ENCODE measurements at regions not wholly inside any gene's neighbourhood (a gene's known extent, or its start where the extent isn't known, plus 50 kb on each side); places are given as distances from the start of the nearest gene placed in this dataset.

DNA sequence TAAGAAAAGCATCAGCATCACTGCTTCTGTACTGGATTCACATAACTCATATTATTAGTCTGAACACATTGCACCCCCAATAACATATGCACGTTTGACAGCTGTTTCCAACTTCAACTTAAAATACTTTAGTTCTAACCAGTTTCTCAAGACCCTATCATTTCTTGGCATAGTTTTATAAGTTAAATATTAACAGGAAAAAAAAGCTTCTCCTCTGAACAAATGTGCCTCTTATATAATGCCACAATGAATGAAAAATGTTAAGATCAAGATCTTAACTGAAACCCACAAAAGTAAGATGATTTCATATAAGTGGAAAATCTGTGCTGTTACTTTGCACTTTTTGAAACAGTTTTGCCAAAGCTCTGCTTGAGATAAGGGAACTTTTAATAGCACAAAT is 652.8 kb upstream of the FAM241A start:
- DNase-seq (ENCODE audit: low spot score), result no peak

DNA sequence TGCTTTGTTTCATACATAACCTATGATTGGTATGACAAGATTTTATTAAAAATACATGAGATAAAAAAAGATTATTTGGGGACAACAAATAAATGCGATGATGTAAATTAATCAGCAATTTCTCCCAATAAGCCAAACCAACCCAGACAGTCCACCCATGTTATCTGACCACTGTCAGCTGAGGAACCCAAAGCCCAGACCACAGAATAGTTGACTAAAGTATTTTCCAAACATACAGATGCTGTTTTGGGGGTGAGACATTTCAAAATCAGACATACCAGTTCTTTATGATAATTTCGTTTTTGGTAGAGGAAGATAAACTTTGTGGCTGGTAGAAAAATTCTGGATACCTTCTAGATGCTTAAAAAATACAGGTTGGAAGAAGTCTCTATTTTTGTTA is 650.8 kb upstream of the FAM241A start:
- DNase-seq (ENCODE audit: low spot score), result no peak

DNA sequence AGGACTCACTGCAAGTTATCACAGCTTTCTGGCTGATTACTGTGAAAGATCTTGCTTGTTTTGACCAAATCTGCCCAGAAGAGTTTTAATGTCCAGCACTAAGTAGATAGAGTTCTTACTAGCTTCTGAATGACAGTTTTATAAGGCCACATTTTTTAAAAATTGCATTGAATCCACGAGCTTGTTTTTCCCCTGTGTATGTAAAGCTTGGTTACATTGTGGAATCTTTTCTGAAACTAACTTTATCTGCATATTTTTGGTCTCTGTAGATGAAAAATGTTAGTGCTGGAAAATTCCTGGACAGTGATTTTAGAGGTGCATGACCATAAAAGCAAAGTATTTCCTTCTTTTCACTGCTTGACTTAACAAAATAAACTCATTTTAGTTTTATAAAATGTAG is 650.3 kb upstream of the FAM241A start:
- DNase-seq (ENCODE audit: low spot score), result no peak

DNA sequence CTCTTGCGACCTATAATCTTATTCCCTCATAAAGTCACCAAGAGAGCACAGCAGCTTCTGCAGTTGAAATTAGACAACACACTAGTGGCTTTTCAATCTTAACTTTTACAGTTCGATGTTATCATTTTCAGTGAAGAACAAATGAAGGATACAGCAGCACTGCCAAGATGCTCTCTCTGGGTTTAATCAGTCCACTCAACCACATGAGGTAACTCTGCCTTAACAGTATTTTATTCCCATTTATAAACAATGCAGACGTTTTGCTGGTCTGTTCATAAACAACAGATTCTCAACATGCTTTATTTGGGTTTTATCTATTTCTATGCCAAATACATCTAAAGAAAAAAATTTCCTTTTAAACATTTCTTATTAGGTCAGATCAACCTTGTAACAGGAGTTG is 646.0 kb upstream of the FAM241A start:
- no peak for DNase-seq (ENCODE audit: low spot score)

DNA sequence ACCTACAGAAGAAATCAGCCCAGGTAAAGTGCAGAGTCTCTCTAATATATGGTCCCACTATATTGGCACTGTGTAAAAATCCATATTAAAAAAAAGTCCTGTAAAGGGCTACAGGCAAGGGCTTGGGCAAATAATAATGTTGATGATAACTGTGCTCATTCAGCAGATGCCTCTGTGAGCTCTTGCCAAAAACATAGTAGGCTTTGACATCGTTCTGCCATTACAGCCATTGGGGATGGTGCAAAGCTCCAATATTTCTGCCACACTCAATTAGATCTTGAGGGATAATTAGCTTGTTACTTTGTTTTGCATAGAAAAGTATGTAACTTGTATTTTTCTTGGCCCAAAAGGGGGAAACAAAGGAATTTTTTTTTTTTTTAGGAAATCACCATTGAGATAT is 645.5 kb upstream of the FAM241A start:
- no peak for DNase-seq (ENCODE audit: low spot score)

DNA sequence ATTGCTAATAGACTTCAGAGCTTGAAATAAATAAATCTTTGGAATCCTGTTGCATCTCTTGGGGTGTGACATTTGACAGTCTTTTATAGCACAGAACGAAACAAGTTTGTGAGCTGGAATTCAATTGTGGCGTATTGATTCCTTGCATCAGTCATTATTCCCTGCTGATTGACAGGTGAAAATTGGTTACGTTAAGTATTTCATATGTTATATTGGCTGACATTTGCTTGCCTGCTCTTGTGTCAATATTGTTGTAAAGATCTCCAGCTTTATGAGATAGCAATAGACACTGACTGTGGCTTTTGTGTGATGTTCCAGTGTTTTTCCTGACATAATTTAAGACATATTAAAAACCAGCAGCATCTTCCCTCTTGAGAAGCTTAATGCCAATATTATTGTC is 644.4 kb upstream of the FAM241A start:
- no peak for DNase-seq (ENCODE audit: low spot score)

DNA sequence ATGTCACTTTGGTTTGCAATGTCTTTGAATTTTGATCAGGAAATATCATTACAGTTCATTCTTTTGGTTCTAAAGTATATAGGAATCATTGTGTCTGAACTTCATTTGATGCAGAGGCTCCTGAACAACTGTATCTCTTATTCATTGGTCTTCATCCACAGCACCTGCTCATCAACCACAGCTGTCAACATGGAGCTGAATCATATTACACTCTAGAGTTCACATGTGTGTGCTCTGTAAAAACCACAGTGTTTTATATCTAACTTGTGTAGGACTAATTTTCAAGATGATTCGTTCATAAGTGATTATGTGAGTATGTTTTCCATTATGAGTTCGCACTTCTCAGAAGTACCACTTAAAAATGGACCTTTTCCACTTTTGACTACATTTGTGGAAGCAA is 643.3 kb upstream of the FAM241A start:
- DNase-seq (ENCODE audit: low spot score), result no peak

DNA sequence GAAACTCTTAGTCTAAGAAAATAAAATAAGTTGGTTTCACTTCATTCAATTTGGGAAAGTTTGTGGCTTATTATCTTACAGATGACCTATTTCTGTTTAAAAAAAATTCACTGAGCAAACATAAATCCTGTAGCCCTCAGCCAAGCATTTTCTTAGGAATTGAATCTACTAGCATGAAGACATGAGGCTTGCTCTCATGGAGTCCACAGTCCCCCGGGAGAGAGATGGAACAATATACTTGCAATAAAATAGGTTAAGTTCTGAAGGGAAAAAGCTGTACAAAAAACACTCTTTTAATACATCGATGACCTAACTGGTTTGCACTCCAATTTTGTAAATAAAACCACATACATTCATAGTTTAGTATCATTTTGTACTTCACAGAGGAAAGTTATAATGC is 642.6 kb upstream of the FAM241A start:
- no peak for DNase-seq (ENCODE audit: low spot score)

DNA sequence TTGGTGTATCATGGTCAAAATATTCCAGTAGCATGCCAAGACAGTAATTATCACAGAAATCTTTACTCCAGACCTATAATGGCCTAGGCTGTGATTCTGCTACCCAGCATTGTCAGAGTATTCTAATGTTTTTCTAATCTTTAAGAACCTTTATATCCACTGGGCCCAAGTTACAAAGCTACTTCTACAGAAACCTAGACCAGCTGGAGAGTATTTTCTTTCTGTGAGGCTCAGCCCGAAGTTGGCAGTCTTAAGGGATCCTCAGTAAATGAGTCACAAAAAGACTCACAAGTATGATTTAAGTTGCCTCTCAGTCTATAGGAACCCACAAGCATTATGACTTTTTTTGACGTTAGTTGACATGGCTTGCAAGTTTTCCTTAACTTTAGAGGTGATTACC is 638.5 kb upstream of the FAM241A start:
- no peak for DNase-seq (ENCODE audit: low spot score)

DNA sequence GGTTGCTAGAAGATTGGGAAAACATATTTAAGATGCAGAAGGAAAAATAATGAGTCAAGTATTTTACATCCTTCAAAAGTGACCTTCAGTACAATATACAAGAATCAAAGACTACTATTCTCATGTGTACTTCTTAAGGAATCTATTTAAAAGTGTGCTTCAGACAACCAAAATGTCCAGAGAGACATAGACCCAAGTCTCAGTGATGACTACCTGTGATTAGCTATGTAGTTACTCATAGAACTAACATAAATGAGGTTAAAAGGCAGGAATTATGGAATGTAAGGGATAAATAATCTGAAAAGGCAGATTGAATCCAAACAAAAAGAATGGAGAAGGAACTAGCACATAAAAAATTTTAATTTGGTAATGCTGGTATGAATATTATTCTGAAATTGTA is 634.7 kb upstream of the FAM241A start:
- DNase-seq (ENCODE audit: low spot score), result no peak

DNA sequence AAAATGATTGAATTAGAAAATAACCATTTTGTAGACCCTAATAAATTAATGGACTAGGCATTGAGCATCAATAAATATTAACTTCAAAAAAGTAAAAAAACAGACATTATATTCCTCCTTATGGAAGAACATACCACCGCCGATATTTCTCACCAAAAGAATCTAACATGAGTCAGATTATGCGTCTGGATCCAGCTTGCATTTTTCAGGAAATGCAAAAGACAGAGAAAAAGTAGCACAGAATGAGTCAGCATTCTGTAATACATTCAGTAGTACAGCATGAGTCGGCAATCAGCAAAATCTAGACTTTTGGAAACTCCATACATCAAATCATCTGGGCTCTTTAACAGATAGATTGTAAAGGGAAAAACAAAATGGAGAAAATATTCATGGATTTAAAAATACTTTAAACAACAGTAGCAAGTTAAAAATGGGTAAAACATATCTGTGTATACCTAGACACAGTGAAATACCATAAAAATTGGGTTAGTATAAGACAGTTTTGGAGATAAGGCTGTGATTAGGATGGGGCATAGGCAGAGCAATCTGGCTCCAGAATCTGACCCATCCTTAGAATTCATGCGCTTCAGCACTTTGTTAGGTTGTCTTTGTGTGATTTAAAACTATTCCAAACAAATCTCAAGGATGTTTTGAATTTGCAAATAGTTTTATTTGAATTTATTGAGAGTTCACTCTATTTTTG is 633.0 kb upstream of the FAM241A start:
- no peak for DNase-seq (ENCODE audit: low spot score)

DNA sequence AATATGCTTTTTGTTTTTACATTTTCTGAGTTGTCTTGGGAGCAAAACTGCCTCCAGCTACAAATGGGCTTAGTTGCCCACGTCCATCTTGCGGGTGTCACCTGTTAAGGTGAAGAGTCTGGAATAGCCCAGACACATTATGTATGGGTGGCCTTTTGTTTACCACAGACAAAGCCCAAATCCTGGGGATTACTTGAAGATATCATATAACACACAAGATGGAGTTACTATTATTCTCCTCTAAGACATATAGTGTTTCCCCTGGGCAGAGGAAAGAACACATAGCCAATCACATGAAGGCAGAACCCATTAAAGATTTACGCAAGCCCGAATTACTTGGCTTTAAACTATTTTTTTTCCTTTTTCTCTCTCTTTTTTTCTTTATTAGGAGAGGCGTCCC is 625.6 kb upstream of the FAM241A start:
- DNase-seq (ENCODE audit: low spot score), result no peak

DNA sequence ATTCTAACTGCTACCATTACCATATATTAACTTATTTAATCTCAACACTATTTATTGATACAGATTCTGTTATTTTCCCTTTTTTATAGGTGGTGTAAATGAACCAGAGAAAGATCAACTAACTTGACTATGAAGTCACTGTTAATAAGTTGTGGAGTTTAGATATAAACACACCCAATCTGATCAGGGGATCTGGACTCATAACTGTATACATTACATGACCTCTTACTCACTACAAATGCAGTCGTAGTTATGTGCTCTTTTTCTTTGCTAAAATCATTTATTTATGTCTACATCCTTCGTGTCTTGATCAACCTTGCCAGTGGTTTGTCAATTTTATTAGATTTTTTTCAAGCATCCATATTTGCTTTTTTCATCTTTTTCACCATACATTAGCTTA is 614.8 kb upstream of the FAM241A start:
- no peak for DNase-seq (ENCODE audit: low spot score)

DNA sequence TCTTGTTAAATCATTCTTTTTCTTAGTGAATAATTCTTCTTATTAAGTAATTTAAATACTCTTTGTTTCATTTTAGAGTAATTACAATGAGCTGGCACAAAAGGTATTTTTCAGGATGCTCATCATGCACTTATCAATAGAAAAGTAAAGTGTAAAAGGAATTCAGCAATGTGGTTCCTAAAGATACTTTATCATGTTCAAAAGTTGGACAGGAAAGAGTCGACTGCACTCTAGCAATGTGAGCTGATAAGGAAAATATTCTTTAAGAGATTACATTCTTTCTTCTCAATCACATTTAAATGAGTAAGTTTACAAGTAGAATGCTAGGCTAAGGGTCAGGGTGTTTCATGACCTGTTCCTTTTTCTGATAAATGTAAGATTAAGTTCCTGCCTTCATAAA is 609.5 kb upstream of the FAM241A start:
- DNase-seq (ENCODE audit: low spot score), result no peak

DNA sequence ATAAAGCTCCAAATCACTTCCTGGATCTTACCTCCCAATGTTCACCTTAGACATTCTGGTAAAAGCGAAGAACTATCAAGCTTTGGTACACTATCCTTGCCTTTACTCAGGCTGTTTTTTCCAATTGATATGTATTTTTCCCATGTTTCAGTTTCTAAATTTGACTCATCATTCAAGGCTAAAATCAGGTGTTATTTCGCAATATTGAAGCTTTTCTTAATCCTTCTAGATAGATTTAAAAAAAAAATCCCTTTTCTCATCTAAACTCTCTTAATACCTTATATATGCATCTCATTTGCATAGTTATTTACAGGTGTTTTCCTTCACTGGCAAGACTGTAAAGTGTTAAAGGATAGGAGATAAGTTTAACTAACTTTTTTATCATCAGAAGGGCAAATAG is 608.1 kb upstream of the FAM241A start:
- no peak for DNase-seq (ENCODE audit: low spot score)

DNA sequence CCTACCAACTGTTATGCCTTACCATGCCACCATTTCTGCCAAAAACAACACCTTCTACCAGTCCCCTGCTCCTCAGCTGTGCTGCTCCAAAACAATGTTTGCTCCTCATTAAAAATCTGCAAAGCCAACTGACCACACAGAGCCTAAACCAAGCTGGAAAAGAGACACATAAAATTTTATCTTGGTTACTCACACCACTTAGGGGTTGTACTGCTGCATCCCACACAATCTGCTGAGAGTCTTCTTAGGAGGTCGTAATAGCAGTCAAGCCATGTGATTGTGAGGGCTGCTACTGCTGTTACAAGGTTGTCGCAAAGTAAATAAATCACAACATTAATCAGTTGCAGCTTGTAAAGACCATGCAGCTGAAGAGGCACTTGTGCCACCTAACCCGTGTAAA is 607.4 kb upstream of the FAM241A start:
- DNase-seq (ENCODE audit: low spot score), result no peak

DNA sequence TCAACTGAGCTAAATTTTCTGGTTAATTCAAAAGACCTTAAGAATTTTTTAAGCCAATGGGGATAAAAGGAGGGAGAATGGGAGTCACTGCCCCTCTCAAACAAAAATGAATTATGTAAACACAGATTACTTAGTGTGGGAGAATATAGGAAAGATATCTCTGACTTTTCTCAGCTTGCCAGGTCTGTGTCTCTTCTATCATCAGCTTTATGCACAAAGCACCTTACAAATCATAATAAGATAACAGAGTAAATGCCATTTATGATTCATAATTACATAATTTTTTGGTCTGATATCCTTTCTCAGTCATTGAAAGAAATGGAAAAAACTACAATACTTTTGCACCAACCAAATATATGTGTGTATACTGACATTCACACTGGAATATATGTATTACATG is 604.6 kb upstream of the FAM241A start:
- no peak for DNase-seq (ENCODE audit: low spot score)

DNA sequence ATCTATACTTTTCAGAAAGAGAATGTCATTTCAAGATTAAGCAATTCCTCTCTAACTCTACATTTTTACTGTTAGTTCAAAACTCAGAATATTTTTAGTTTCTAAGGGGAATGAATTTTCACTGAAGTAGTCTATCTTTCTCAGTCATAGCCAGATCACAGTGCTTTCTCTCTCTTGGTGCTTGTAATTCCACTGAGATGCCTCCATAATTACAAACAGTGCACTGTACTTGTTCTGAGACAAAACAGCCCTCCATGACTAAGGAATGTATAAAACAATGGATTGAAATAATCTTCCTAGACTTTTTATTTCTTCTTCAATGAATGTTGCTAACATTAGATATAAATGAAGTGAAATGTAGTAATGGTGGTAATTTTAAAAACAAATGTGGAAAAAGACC is 603.2 kb upstream of the FAM241A start:
- no peak for DNase-seq (ENCODE audit: low spot score)

DNA sequence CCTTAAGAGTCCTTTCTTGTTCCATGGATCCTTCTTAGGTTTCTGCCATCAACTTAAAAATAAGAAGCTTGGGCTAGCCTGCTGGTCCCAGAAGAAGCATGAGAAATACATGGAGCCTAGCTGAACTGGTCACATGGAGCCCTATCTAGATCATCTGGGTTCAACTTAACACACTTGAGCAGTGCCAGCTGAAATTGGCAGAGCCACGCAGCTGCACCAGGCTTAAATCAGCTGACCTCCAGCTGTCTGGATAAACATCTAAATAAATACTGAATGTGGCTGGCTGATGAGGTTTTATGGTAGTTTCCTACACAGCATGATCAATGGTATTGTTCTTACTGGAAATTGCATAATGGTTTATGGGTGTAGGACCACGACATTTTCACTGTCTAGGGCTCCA is 598.4 kb upstream of the FAM241A start:
- no peak for DNase-seq (ENCODE audit: low spot score)

DNA sequence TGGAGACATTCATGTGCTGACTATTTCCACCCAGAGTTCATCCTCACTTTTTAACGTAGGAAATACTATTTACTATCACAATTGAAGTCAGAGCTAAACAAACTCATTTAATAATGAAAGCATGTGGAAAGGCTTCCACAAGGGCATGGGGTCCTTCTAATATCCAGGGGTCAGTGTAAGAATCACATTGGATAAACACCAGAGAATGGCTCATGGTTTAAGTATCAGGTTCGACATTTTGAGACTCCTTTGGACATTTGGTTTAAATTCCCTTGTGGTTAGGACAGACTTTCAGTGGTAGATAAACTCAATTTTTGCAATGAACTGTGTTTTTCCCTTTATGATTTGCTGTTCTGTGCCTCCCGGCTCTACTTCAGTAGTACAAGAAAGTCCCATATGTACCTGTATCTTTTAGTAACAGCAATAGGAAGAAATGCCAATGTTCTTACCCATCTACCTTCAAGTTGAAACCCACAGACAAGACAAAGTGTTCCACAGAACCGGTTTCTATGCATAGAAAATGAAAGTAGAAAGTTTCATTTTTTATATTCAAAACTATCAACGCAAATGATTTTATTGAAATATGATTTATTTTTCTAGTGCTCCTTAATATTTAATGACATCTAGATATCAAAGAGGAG is 589.0 kb upstream of the FAM241A start:
- DNase-seq (ENCODE audit: low spot score), result no peak

DNA sequence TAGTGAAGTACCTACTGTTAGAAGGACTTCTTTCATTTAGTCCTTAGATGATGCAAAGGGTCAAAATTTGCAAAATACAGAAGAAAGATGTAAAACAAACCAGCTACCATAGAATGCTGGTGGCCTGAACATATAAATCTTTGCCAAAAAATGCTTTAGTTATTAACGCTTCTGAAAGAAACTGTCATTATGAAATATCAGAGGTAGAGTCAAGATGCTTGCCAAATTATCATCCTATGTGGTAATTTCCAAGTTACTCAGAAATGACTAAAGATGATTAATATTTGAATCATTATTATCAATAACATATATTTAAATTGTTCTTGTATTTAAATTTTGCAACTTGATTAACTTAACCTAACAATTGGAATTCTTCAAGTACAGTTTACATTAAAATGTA is 588.4 kb upstream of the FAM241A start:
- DNase-seq (ENCODE audit: low spot score), result no peak

DNA sequence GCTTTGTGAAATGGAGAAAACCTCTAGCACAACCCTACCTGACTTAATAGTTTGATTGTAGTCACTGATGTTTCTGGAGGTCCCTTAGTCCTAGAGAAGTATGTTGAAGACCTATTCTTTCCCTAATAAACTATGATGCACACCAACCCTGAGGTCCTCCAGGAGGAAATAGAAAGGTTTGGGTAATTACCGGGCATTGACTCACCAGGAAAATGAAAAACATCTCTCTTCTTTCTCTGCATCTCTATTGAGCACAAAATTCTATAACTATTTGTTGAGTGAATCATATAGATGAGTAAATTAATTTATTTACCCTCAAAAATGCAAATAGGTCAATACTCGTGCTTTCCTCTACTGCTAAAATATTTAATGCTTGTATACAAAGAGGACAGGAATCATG is 582.4 kb upstream of the FAM241A start:
- no peak for DNase-seq (ENCODE audit: low spot score)

DNA sequence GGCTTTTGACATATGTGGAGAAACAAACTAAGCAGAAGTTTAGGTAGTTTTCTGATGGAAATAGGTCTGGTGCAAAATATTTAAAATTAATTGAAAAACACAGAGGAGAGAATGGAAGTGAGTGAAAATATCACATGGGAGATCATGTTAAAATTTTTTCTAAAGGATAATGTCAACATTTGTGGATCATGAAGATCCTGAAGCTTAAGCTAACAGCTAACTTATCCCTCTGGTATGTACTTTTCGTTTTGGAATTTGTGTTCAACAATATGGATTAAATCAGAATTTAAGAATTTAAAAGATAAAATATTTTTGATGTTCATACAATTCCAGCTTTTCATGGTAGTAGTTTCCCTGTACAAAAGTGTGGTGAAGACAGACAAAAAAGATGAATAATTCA is 572.8 kb upstream of the FAM241A start:
- DNase-seq (ENCODE audit: low spot score), result no peak

DNA sequence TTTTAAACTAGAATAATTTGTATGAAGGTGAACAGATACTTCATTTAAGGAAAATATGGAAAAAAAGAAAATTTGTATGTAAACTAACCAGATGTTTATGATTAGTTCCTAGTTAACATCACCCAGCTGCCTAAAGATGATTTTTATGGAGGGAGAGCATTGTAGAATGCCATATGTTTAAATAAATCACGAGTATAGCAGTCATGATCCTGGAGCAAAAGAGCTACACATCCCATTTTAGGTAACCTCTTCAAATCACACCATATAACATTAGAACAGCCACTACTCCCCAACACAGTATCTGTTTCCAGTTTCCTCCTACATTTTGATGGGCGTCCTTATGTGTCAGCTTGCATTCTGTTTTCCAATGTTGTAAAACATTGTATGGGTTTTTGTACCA is 571.9 kb upstream of the FAM241A start:
- DNase-seq (ENCODE audit: low spot score), result no peak

All from CD4-positive, alpha-beta T cell treated with Interleukin-2 at 100 ng/mL for 4 hours (primary cell).